HG03432 (cell line): ENCODE measurements at regions not wholly inside any gene's neighbourhood (a gene's known extent, or its start where the extent isn't known, plus 50 kb on each side); places are given as distances from the start of the nearest gene placed in this dataset.
"Not testable (repeated sequence)": the region's sequence is repeated elsewhere in the genome, so short reads cannot be mapped to it uniquely, and the experiment has no call there.

Experiments used
- ATAC-seq: cut with Tn5 transposase; IDR thresholded peaks from one replicate; pipeline ENCODE4 v1.9.1; 2021; ENCODE audit warnings: mild to moderate bottlenecking, moderate library complexity; ENCODE audit not compliant: unreplicated experiment

DNA sequence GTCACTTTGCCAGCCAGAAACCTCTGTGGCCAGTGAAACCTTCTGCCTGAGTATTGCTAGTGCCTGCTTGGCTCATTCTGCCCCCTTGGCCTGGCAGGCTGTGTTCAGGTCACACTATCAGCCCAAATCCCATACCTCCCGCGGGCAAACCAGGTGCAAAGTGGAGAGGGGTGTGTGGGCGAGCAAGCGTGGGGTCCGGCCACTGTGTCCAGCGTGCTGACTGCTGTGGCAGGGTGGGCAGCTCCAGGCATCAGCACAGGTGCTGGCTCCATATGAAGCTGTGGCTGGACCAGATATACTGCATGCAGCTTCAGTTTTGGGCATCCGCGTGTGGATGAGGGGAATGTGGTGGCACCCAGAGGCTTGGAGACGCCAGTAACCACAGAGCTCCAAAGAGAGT is 576.5 kb upstream of the EDIL3 start:
- ATAC-seq: no peak

DNA sequence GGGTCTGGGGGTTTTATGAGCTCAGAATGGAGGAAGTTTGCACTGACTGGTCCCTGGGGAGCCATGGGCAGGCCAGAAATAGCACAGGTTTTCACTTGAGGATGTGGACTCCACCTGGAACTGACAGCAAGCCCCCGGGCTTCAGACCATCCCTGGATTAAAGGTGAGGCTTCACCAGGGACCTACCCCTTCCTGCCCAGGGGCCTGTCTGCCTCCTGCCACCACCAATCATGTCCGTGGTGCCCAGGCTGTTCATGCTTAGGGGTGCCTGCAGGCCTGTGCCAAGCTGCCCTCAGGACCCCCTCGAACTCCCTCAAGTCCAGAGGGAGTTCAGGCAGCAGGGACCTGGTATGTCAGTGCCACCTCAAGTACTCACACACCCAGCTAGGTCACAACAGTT is 577.2 kb upstream of the EDIL3 start:
- no peak for ATAC-seq

GRCh38 chr5:84983093-84983492 is 598.4 kb upstream of the EDIL3 start:
- no peak for ATAC-seq

DNA sequence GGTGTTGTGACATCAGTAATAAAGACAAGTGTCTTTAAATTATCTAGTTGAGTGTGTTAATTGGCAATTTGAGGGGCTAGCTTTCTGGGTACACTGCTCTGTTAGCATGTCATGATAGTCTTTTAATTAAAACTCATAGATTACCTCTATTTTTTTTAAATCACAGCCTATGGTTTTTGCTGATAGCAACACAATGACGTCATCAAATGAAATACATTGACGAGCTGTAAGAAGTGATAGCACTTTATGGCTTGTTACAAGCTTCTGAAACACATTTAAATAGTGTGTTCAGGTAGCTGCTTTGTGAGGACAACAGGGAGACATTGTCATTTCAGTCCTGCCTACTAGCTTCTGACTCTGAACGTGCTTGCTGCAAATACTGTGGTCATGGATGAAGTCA is 600.5 kb upstream of the EDIL3 start:
- ATAC-seq: no peak

- no peak for ATAC-seq
These were observed 602.0 kb upstream of the EDIL3 start for GRCh38 chr5:84986688-84987087.

GRCh38 chr5:85000671-85001070 is 616.0 kb upstream of the EDIL3 start:
- no peak for ATAC-seq

- ATAC-seq: not testable (repeated sequence)
These were observed 617.3 kb upstream of the EDIL3 start for GRCh38 chr5:85002026-85002425.

DNA sequence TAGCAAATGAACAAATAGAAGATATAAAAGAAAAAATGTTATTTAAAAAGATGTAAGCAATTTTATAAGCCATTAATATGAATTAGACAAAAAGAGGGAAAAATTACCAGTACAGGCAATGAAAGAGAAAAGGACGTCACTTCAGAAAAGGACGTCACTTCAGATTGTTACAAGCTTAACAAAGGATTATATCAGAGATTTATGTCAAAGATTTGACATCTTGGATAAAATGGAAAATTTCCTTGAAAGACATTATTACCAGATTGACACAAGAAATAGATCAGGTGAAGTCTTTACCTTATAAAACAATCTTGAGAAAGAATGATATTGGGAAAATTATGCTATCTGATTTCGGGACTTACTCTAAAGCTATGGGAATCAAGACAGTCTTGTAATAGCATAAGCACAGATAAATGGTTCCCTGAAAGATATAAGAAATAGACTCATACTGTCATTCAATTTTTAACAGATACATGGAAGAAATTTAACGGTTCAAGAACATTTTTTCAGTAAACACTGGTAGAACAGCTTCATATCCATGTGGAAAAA is 625.4 kb upstream of the EDIL3 start:
- no peak for ATAC-seq

- no peak for ATAC-seq
These were observed 632.6 kb upstream of the EDIL3 start for GRCh38 chr5:85017261-85017660.

GRCh38 chr5:85030316-85031084 is 645.8 kb upstream of the EDIL3 start:
- no peak for ATAC-seq

DNA sequence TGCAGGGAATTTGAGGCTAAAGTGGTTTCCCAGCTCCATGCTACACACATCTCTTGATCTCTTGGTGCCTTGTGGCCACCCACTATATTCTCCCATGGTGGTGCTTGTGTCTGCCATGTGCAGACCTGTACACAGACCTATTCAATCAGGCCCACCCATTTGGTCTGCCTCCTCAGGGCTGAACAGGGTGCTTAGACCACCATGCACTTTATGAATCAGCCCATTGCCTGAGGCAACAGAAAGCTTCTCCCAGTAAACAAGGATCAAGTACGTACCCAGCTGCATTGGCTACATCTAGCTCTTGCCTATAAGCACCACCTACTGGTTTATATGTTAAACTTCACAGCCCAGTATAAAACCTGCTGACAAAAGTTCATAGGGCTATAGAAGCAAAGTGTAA is 664.3 kb upstream of the EDIL3 start:
- ATAC-seq: peak; percentile 72

DNA sequence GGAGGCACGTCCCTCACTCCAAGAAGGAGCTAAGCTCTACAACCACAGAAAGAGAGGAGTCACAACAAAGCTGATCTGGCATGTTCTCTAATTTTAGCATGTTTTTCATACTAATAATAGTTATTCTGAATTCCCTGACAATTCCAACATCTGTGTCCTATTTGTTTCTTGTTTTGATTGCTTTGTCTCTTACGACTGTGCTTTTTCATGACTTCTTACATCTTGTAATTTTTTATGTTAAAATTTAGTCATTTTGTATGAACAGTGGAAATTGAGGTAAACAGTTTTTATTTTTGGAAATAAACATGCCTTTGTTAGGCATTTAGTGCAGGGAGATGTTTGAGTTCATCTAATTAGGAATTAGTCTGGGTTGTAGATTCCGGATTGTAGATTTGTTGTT is 668.1 kb upstream of the EDIL3 start:
- no peak for ATAC-seq

GRCh38 chr5:85069659-85070640 is 685.3 kb upstream of the EDIL3 start:
- no peak for ATAC-seq

DNA sequence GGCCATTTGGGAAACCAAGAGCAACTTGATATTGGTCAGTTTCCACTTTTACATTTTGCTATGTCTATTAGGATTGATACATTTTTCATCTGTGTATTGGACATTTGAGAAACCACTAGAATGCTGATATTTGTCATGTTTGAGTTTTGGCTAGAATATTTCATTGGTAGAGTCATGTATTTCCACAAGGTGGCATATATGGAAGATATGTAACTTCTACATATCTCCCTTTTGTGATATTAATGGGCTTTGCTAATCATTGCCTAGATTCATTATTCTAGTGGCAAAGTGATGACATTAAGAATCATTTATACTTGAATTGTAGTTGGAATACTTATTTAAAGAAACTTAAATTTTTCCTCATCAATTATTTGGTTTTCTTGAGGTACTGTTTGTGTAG is 692.9 kb upstream of the EDIL3 start:
- ATAC-seq: no peak

DNA sequence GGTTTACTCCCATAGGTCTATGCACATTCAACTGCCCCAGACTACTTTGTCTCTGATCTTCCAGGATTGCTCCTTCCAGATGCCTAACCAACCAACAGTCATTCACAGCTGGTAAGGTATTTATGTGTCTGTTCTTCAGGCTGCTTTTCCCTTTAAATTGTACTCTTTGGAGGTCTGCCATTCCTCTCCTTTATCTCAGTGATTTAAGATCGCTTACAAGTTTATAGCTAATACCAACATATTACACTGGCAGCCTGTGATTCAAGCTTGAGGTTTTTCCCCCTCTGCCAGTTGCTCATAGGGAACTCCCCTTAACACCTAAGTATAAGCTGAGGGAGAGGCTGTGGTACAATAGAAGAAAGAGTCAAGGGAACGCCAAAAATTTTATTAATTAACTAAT is 711.7 kb upstream of the EDIL3 start:
- ATAC-seq: no peak

GRCh38 chr5:85108471-85108870 is 723.8 kb upstream of the EDIL3 start:
- ATAC-seq: no peak

DNA sequence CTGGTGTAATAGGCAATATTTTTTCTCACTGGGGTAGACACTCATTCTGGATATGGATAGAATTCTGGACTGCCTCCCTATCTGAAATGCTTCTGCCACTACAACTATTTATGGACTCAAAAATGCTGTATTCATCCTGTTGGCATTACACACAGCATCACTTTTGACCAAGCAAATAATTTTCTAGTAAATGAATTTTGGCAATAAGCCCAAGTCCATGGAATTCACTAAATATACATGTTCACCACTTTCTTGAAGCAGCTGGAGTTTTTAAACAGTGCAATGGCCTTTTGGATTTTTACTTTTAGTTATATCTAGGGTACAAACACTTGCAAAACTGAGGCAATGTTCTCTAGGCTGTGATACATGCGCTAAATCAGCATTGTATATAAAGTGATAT is 724.9 kb upstream of the EDIL3 start:
- ATAC-seq: no peak

DNA sequence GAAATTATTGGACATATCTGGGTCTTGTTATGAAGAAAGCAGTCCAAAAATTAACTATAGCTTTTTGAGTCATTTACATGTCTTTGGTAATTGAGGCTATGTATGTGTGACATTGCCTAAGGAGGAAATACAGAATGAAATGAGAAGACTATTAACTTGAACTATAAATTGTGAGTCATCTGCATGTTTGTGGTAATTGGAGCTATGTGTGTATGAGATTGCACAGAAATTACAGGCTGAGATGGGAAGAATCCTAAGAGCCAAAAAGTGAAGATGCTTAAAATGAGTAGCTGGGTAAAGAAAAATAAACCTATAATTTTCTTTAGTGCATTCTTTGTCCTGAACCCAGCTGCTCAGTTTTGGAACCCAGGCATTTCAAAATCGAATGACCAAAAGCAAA is 747.6 kb upstream of the EDIL3 start:
- ATAC-seq: no peak

- ATAC-seq: no peak
These were observed 755.8 kb upstream of the EDIL3 start for GRCh38 chr5:85140471-85140870.

DNA sequence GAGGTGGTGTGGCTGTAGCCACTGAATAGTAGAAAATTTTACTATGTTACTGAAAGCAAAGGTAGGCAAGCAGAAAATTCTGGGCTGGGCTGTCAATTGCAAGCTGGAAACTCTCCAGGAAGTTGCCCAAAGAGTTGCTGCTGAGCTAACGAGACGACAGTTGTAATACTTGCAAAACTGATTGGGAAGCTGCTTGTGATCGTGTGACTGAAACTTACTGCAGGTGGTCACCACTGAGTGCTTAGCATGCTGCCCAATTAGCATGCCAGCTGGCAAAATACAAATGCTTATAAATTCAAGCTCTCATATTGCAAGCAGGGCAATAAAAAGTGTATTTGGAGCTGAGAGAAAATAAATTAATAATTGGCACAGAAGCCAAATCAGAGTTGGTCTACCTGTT is 758.5 kb upstream of the EDIL3 start:
- no peak for ATAC-seq

- ATAC-seq: no peak
These were observed 764.0 kb upstream of the EDIL3 start for GRCh38 chr5:85148701-85149100.

GRCh38 chr5:85159395-85159794 is 774.7 kb upstream of the EDIL3 start:
- ATAC-seq: no peak
